ENCODE measurements at regions not wholly inside any gene's neighbourhood (a gene's known extent, or its start where the extent isn't known, plus 50 kb on each side); places are given as distances from the start of the nearest gene placed in this dataset.

GRCh38 chr14:65222440-65222858 is 120.1 kb upstream of the MAX start:
- peak in 52 of 56 donors; percentile 21 to 80 (median 60) for DNase-seq

- no peak for DNase-seq
Measured at GRCh38 chr14:65223636-65224035, 121.3 kb upstream of the MAX start.

GRCh38 chr14:65224799-65225198 is 122.5 kb upstream of the MAX start:
- DNase-seq, result peak in 47 of 56 donors; percentile 9 to 81 (median 54)

GRCh38 chr14:65225299-65226159 is 123.2 kb upstream of the MAX start:
- DNase-seq, result peak in 1 of 56 donors; percentile 17

- no peak for DNase-seq
Measured at GRCh38 chr14:65226824-65227604, 124.7 kb upstream of the MAX start.

GRCh38 chr14:65228436-65228835 is 126.1 kb upstream of the MAX start:
- no peak for DNase-seq

- DNase-seq, result no peak
Measured at GRCh38 chr14:65228956-65229747, 126.8 kb upstream of the MAX start.

- DNase-seq, result peak in 52 of 56 donors; percentile 5 to 90 (median 68)
Measured at GRCh38 chr14:65229748-65230728, 127.7 kb upstream of the MAX start.

- DNase-seq, result peak in 1 of 56 donors; percentile 33
Measured at GRCh38 chr14:65231286-65231980, 129.1 kb upstream of the MAX start.

- DNase-seq, result no peak
Measured at GRCh38 chr14:65234752-65235361, 132.5 kb upstream of the MAX start.

- no peak for DNase-seq
Measured at GRCh38 chr14:65237023-65237814, 134.9 kb upstream of the MAX start.

GRCh38 chr14:65237941-65238340 is 135.6 kb upstream of the MAX start:
- peak in 1 of 56 donors; percentile 9 for DNase-seq

- DNase-seq, result no peak
Measured at GRCh38 chr14:65238456-65238855, 136.1 kb upstream of the MAX start.

GRCh38 chr14:65239143-65239937 is 137.0 kb upstream of the MAX start:
- DNase-seq, result peak in 14 of 56 donors; percentile 11 to 71 (median 40)

GRCh38 chr14:65239938-65240296 is 137.6 kb upstream of the MAX start:
- peak in 45 of 56 donors; percentile 6 to 81 (median 53) for DNase-seq

- no peak for DNase-seq
Measured at GRCh38 chr14:65241125-65241752, 138.9 kb upstream of the MAX start.

- no peak for DNase-seq
Measured at GRCh38 chr14:65242732-65243134, 140.4 kb upstream of the MAX start.

Measured in nucleus accumbens (tissue), 56 donors.